ENCODE measurements at regions not wholly inside any gene's neighbourhood (a gene's known extent, or its start where the extent isn't known, plus 50 kb on each side); places are given as distances from the start of the nearest gene placed in this dataset.
"Not testable (repeated sequence)": the region's sequence is repeated elsewhere in the genome, so short reads cannot be mapped to it uniquely, and the experiment has no call there.

DNA sequence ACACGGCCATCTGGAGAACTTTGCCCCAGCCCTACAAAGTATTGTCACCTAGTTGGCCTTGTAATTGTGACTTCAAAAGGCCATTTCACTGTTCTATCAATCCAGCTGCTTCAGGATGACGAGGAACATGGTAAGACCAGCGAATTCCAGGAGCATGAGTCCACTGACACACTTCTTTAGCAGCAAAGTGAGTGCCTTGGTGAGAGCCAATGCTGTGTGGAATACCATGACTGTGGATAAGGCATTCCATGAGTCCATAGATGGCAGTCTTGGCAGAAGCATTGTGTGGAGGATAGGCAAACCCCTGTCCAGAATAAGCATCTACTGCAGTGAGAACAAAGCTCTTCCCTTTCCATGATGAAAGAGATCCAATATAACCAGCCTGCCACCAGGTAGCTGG is 1009.1 kb upstream of the USP15 start:
- no peak for ATAC-seq (ENCODE audit: poor library complexity)
- no peak overlapping the region for H3K4me3 Mint-ChIP-seq
- no peak overlapping the region for H3K27ac Mint-ChIP-seq
- no peaks in the 10 kb centered on the region for H3K9me3 ChIP-seq (ENCODE audit: control insufficient read depth in 1 of 2, insufficient read depth in 1 of 2, low read length in 2 of 2)
- no peaks in the 10 kb centered on the region for H3K27me3 ChIP-seq (ENCODE audit: control insufficient read depth in 1 of 2, insufficient read depth in 2 of 2, low read length in 2 of 2)
- CTCF ChIA-PET, result no interaction called here
- H3K36me3 Mint-ChIP-seq (ENCODE audit: low read depth), result no peaks in the 10 kb centered on the region
- no peaks in the 10 kb centered on the region for H3K9me3 Mint-ChIP-seq
- POLR2A ChIA-PET, result no interaction called here
- no peaks in the 10 kb centered on the region for H3K4me1 ChIP-seq (ENCODE audit: insufficient read depth, low read length)
- TF ChIP-seq, protein P1, sequence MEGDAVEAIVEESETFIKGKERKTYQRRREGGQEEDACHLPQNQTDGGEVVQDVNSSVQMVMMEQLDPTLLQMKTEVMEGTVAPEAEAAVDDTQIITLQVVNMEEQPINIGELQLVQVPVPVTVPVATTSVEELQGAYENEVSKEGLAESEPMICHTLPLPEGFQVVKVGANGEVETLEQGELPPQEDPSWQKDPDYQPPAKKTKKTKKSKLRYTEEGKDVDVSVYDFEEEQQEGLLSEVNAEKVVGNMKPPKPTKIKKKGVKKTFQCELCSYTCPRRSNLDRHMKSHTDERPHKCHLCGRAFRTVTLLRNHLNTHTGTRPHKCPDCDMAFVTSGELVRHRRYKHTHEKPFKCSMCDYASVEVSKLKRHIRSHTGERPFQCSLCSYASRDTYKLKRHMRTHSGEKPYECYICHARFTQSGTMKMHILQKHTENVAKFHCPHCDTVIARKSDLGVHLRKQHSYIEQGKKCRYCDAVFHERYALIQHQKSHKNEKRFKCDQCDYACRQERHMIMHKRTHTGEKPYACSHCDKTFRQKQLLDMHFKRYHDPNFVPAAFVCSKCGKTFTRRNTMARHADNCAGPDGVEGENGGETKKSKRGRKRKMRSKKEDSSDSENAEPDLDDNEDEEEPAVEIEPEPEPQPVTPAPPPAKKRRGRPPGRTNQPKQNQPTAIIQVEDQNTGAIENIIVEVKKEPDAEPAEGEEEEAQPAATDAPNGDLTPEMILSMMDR (IDR thresholded peaks at IDR 0.05), result no peak
- no peak overlapping the region for H3K4me3 ChIP-seq (ENCODE audit: low read length)
- H3K27ac ChIP-seq (ENCODE audit: low read depth in 1 of 2, low read length in 2 of 2), result no peak overlapping the region
- no peaks in the 10 kb centered on the region for H3K36me3 ChIP-seq (ENCODE audit: insufficient read depth, low read length)
- intact Hi-C loops (cut with DNase I, micrococcal nuclease), result no loop called here
- H3K27me3 Mint-ChIP-seq, result no peaks in the 10 kb centered on the region
- DNase-seq, result no peak
- H3K4me1 Mint-ChIP-seq (ENCODE audit: low read depth), result no peaks in the 10 kb centered on the region

DNA sequence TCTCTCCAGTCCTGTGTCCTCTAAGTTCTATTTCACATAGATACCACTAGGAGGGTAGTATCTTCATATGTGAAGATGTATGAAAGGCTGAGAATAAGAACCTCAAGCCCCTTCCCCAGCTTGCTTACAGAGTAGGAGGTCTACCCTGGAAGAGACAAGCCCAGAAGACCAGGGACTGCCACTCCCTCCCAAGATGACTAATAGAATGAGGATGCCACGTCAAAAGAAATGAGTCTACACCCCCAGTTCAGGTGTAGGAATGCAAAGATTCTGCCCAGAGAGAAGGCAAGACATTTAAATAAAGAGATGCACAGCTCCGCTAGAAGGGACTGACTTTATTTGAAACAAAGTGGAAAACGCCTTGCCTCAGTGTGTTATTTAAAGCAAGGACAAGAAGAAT is 1006.0 kb upstream of the USP15 start:
- H3K36me3 Mint-ChIP-seq (ENCODE audit: low read depth), result no peaks in the 10 kb centered on the region
- H3K9me3 Mint-ChIP-seq, result no peaks in the 10 kb centered on the region

DNA sequence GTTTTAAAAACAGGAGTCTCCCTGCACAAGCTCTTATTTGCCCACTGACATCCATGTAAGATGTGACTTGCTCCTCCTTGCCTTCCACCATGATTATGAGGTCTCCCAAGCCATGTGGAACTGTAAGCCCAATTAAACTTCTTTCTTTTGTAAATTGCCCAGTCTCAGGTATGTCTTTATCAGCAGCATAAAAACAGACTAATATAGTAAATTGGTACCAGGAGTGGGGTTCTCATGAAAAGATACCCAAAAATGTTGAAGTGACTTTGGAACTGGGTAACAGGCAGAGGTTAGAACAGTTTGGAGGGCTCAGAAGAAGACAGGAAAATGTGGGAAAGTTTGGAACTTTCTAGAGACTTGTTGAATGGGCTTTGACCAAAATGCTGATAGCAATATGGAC is 995.9 kb upstream of the USP15 start:
- H3K27ac Mint-ChIP-seq; intact Hi-C loops (cut with DNase I, micrococcal nuclease); H3K36me3 Mint-ChIP-seq (ENCODE audit: low read depth); CTCF ChIA-PET; DNase-seq; H3K27me3 Mint-ChIP-seq; H3K36me3 ChIP-seq (ENCODE audit: insufficient read depth, low read length); H3K27ac ChIP-seq (ENCODE audit: low read depth in 1 of 2, low read length in 2 of 2); POLR2A ChIA-PET; H3K9me3 ChIP-seq (ENCODE audit: control insufficient read depth in 1 of 2, insufficient read depth in 1 of 2, low read length in 2 of 2); ATAC-seq (ENCODE audit: poor library complexity); H3K4me1 ChIP-seq (ENCODE audit: insufficient read depth, low read length); H3K4me1 Mint-ChIP-seq (ENCODE audit: low read depth); H3K9me3 Mint-ChIP-seq; H3K4me3 Mint-ChIP-seq; H3K4me3 ChIP-seq (ENCODE audit: low read length); H3K27me3 ChIP-seq (ENCODE audit: control insufficient read depth in 1 of 2, insufficient read depth in 2 of 2, low read length in 2 of 2): not testable (repeated sequence)

More for the DNA sequence above, 1006.0 kb upstream of the USP15 start:
- no peak overlapping the region for H3K4me3 ChIP-seq (ENCODE audit: low read length)
- no peak overlapping the region for H3K27ac ChIP-seq (ENCODE audit: low read depth in 1 of 2, low read length in 2 of 2)
- Mint-ChIP-seq H3K4me3 (no peak overlapping the region), H3K4me1 (ENCODE audit: low read depth) (no peaks in the 10 kb centered on the region), H3K27ac (no peak overlapping the region), H3K27me3 (no peaks in the 10 kb centered on the region)
- CTCF ChIA-PET, result no interaction called here
- H3K4me1 ChIP-seq (ENCODE audit: insufficient read depth, low read length), result no peaks in the 10 kb centered on the region
- no peak for ATAC-seq (ENCODE audit: poor library complexity)
- H3K9me3 ChIP-seq (ENCODE audit: control insufficient read depth in 1 of 2, insufficient read depth in 1 of 2, low read length in 2 of 2), result no peaks in the 10 kb centered on the region
- DNase-seq, result no peak
- POLR2A ChIA-PET, result no interaction called here
- H3K27me3 ChIP-seq (ENCODE audit: control insufficient read depth in 1 of 2, insufficient read depth in 2 of 2, low read length in 2 of 2), result no peaks in the 10 kb centered on the region
- H3K36me3 ChIP-seq (ENCODE audit: insufficient read depth, low read length), result no peaks in the 10 kb centered on the region
- intact Hi-C loops (cut with DNase I, micrococcal nuclease), result no loop called here
- TF ChIP-seq, protein P1 (IDR thresholded peaks at IDR 0.05), result no peak

DNA sequence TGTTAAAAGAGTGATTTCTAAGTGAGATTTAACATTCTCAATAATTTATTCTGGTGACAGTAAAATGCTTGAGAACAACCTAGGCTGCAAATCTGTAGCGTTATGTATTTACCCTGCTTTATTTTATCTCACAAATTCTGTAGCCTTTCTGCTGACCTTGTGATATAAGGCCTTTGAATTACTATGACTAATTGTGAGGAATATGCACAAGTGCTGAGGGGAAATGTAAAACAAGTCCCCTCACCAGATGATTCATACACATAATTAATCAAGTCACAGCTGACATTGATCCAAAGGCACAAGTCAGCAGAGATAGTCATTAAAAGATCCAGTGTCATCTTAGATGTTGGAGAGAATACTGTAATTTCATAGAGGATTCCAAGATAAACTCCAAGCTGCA is 992.7 kb upstream of the USP15 start:
- ChIA-PET POLR2A (no interaction called here), CTCF (no interaction called here)
- peaks cover 8 to 9% of the 10 kb centered on the region in 2 experiments for H3K9me3 ChIP-seq (ENCODE audit: control insufficient read depth in 1 of 2, insufficient read depth in 1 of 2, low read length in 2 of 2)
- Mint-ChIP-seq H3K4me1 (ENCODE audit: low read depth) (no peaks in the 10 kb centered on the region), H3K27ac (no peak overlapping the region), H3K4me3 (no peak overlapping the region), H3K9me3 (peaks cover 8% of the 10 kb centered on the region), H3K36me3 (ENCODE audit: low read depth) (no peaks in the 10 kb centered on the region), H3K27me3 (no peaks in the 10 kb centered on the region)
- H3K4me1 ChIP-seq (ENCODE audit: insufficient read depth, low read length), result no peaks in the 10 kb centered on the region
- no peaks in the 10 kb centered on the region for H3K27me3 ChIP-seq (ENCODE audit: control insufficient read depth in 1 of 2, insufficient read depth in 2 of 2, low read length in 2 of 2)
- no peaks in the 10 kb centered on the region for H3K36me3 ChIP-seq (ENCODE audit: insufficient read depth, low read length)
- no peak overlapping the region for H3K27ac ChIP-seq (ENCODE audit: low read depth in 1 of 2, low read length in 2 of 2)
- intact Hi-C loops (cut with DNase I, micrococcal nuclease), result no loop called here
- TF ChIP-seq, protein P1 (IDR thresholded peaks at IDR 0.05), result no peak
- ATAC-seq (ENCODE audit: poor library complexity) (no peak), DNase-seq (no peak)
- no peak overlapping the region for H3K4me3 ChIP-seq (ENCODE audit: low read length)
